ENCODE measurements at regions not wholly inside any gene's neighbourhood (a gene's known extent, or its start where the extent isn't known, plus 50 kb on each side); places are given as distances from the start of the nearest gene placed in this dataset.
"Not testable (repeated sequence)": the region's sequence is repeated elsewhere in the genome, so short reads cannot be mapped to it uniquely, and the experiment has no call there.

- DNase-seq (ENCODE audit: low read depth in 1 of 2, low spot score in 1 of 2), result no peak
Measured at GRCh38 chr16:5158494-5158893, 60.9 kb upstream of the EEF2KMT start.

- not testable (repeated sequence) for DNase-seq (ENCODE audit: low read depth in 1 of 2, low spot score in 1 of 2)
Measured at GRCh38 chr16:5156486-5156885, 58.9 kb upstream of the EEF2KMT start.

- DNase-seq (ENCODE audit: low read depth in 1 of 2, low spot score in 1 of 2), result not testable (repeated sequence)
Measured at GRCh38 chr16:5154006-5154405, 56.4 kb upstream of the EEF2KMT start.

- not testable (repeated sequence) for DNase-seq (ENCODE audit: low read depth in 1 of 2, low spot score in 1 of 2)
Measured at GRCh38 chr16:5151409-5151808, 53.8 kb upstream of the EEF2KMT start.
